Glutamatergic neuron (in vitro differentiated cells): ENCODE measurements at regions not wholly inside any gene's neighbourhood (a gene's known extent, or its start where the extent isn't known, plus 50 kb on each side); places are given as distances from the start of the nearest gene placed in this dataset.

ENCODE experiments used
- DNase-seq: peaks from one replicate; pipeline ENCODE4 v3.0.0; 2022
- H3K27ac Mint-ChIP-seq: one replicate; pipeline ENCODE4 v1.8.0; 2020; ENCODE audit warnings: mild to moderate bottlenecking, mixed read lengths, inconsistent platforms; ENCODE audit not compliant: unreplicated experiment
- H3K27me3 Mint-ChIP-seq: one replicate; pipeline ENCODE4 v1.8.0; 2020; ENCODE audit warnings: mild to moderate bottlenecking, moderate library complexity, mixed read lengths, inconsistent platforms; ENCODE audit not compliant: unreplicated experiment
- H3K36me3 Mint-ChIP-seq: one replicate; pipeline ENCODE4 v1.8.0; 2020; ENCODE audit warnings: mild to moderate bottlenecking, mixed read lengths, inconsistent platforms; ENCODE audit not compliant: unreplicated experiment
- H3K4me1 Mint-ChIP-seq: one replicate; pipeline ENCODE4 v1.8.0; 2020; ENCODE audit warnings: mild to moderate bottlenecking, low read depth, mixed read lengths, inconsistent platforms; ENCODE audit not compliant: unreplicated experiment
- H3K4me3 Mint-ChIP-seq: one replicate; pipeline ENCODE4 v1.8.0; 2020; ENCODE audit warnings: mild to moderate bottlenecking, mixed read lengths, inconsistent platforms; ENCODE audit not compliant: unreplicated experiment
- H3K9me3 Mint-ChIP-seq: one replicate; pipeline ENCODE4 v1.8.0; 2020; ENCODE audit warnings: mild to moderate bottlenecking, moderate library complexity, mixed read lengths, inconsistent platforms; ENCODE audit not compliant: unreplicated experiment
- TF ChIP-seq, protein P1 (sequence below): fragments of 200-600 bp; sonication (generic); IDR thresholded peaks from one replicate; pipeline ENCODE4 v1.5.0; 2021; ENCODE audit not compliant: partially characterized antibody, unreplicated experiment

DNA sequence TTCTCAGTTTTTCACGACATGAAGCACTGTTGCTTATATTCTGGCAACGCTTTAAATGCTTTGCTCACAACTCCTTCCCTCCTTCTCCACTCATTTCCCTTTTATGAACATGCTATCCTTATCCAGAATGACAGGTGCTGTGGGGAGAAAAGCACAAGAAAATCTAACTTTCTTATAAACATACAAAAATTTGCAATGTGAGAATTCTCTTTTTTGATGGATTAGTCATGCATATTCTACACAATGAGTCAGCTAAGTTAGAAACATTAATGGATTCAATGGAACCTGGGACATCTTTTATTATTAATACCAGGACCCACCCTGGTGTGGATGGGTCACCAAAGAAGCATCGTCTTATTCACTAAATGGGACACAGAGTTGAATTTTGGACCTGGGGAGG, 234.6 kb upstream of the CDH5 start:
- no peak overlapping the region for H3K27ac Mint-ChIP-seq
- no peak overlapping the region for H3K4me3 Mint-ChIP-seq
- TF ChIP-seq, protein P1, sequence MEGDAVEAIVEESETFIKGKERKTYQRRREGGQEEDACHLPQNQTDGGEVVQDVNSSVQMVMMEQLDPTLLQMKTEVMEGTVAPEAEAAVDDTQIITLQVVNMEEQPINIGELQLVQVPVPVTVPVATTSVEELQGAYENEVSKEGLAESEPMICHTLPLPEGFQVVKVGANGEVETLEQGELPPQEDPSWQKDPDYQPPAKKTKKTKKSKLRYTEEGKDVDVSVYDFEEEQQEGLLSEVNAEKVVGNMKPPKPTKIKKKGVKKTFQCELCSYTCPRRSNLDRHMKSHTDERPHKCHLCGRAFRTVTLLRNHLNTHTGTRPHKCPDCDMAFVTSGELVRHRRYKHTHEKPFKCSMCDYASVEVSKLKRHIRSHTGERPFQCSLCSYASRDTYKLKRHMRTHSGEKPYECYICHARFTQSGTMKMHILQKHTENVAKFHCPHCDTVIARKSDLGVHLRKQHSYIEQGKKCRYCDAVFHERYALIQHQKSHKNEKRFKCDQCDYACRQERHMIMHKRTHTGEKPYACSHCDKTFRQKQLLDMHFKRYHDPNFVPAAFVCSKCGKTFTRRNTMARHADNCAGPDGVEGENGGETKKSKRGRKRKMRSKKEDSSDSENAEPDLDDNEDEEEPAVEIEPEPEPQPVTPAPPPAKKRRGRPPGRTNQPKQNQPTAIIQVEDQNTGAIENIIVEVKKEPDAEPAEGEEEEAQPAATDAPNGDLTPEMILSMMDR = no peak
- DNase-seq = no peak
- H3K9me3 Mint-ChIP-seq = peaks cover 4% of the 10 kb centered on the region
- peaks cover 17% of the 10 kb centered on the region for H3K4me1 Mint-ChIP-seq
- peaks cover 3% of the 10 kb centered on the region for H3K27me3 Mint-ChIP-seq
- no peaks in the 10 kb centered on the region for H3K36me3 Mint-ChIP-seq

DNA sequence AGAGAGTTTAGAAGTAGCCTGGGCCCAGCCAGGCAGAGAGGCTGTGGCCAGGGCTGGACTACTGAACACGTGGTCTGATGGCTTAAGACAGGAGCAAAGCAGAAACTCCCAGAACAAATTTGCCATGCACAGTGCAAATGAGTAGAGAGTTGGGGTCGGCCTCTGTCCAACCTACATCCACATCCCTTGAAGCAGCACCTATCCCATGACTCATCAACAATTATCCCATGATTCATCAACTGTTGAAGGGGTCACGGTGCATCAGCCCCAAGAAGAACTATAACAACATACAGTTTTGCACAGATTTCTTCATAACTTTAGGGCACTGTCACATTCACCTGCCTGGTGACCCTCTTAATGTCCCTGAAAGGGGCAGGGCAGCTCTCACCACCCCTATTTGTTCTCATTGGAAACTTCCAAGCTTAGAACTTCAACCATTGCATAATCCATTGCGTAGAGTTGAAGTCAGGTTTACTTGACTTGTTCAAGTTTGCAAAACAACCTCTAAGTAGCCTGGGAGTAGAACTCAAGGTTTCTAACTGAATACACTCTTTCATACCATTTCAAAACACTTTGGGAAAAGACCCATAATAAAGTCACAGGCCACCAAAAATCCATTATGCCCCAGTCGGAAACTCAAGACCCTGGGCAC, 235.2 kb upstream of the CDH5 start:
- Mint-ChIP-seq H3K27ac (no peak overlapping the region), H3K9me3 (peaks cover 2% of the 10 kb centered on the region), H3K27me3 (peaks cover 3% of the 10 kb centered on the region), H3K4me3 (no peak overlapping the region), H3K4me1 (peaks cover 17% of the 10 kb centered on the region), H3K36me3 (no peaks in the 10 kb centered on the region)
- TF ChIP-seq, protein P1 = no peak
- no peak for DNase-seq

- Mint-ChIP-seq H3K27ac (no peak overlapping the region), H3K9me3 (peaks cover 2% of the 10 kb centered on the region), H3K4me3 (no peak overlapping the region), H3K36me3 (no peaks in the 10 kb centered on the region), H3K4me1 (peaks cover 17% of the 10 kb centered on the region), H3K27me3 (peaks cover 3% of the 10 kb centered on the region)
- TF ChIP-seq, protein P1 = no peak
- DNase-seq = no peak
Measured at GRCh38 chr16:66130296-66130905, 236.1 kb upstream of the CDH5 start.

- H3K27me3 Mint-ChIP-seq = peaks cover 3% of the 10 kb centered on the region
- no peak overlapping the region for H3K4me3 Mint-ChIP-seq
- H3K4me1 Mint-ChIP-seq = peaks cover 17% of the 10 kb centered on the region
Measured at GRCh38 chr16:66129196-66129595, 237.3 kb upstream of the CDH5 start.

DNA sequence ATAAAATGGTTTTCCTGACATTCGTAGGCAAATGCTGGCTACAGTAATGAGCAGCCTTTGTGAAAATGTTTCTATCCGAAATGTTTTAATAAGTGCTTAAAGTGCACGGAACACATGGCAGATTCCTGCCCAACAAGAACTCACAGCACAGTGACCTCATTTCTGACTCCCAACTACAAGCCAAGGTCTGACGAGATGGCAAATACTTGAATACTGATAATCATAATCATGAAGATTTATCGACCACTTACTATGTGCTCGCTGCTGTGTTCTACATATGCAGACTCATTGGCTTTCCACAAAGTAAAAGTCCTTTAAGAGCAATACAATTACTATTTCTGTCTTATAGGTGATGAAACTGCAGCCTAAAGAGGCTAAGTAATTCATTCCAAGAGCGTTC, 238.1 kb upstream of the CDH5 start:
- H3K36me3 Mint-ChIP-seq = no peaks in the 10 kb centered on the region
- peak overlapping the region; percentile 34 for H3K4me3 Mint-ChIP-seq
- TF ChIP-seq, protein P1 = no peak
- H3K27me3 Mint-ChIP-seq = peaks cover 3% of the 10 kb centered on the region
- H3K9me3 Mint-ChIP-seq = peaks cover 2% of the 10 kb centered on the region
- peaks cover 17% of the 10 kb centered on the region for H3K4me1 Mint-ChIP-seq
- DNase-seq = no peak
- H3K27ac Mint-ChIP-seq = no peak overlapping the region

More at GRCh38 chr16:66129196-66129595, 237.3 kb upstream of the CDH5 start:
- H3K36me3 Mint-ChIP-seq = no peaks in the 10 kb centered on the region
- H3K27ac Mint-ChIP-seq = no peak overlapping the region
- no peak for DNase-seq
- TF ChIP-seq, protein P1 = no peak
- H3K9me3 Mint-ChIP-seq = peaks cover 2% of the 10 kb centered on the region
